Stomach (tissue), 4 donors: ENCODE measurements at regions not wholly inside any gene's neighbourhood (a gene's known extent, or its start where the extent isn't known, plus 50 kb on each side); places are given as distances from the start of the nearest gene placed in this dataset.

Experiments used
- CTCF ChIP-seq, 7 experiments: fragments of 450-650 bp in 4 of 7; fragments of 200-600 bp in 3 of 7; sonication (generic) in 3 of 7; IDR thresholded peaks; one replicate each; pipeline ENCODE4 v1.5.1; 2016 to 2019; ENCODE audit warnings: antibody characterized with exemption in 7 of 7, control low read depth in 2 of 7, mild to moderate bottlenecking in 1 of 7
- EP300 ChIP-seq: sonication (generic); formaldehyde crosslinking; IDR thresholded peaks from one replicate; pipeline ENCODE4 v1.6.1; 2017; ENCODE audit warnings: antibody characterized with exemption
- POLR2A ChIP-seq, 4 donors: fragments of 450-650 bp; IDR thresholded peaks; one replicate each; pipeline ENCODE4 v1.6.1; 2016; ENCODE audit warnings: antibody characterized with exemption in 4 of 4, control low read depth in 2 of 4, mild to moderate bottlenecking in 1 of 4, moderate library complexity in 1 of 4

- TF ChIP-seq POLR2A (IDR thresholded peaks at IDR 0.05) (no peak), CTCF (IDR thresholded peaks at IDR 0.05) (no peak), EP300 (no peak)
Measured at GRCh38 chr21:25161571-25161970, 445.7 kb downstream of the MRPL39 start.
